ENCODE measurements at regions not wholly inside any gene's neighbourhood (a gene's known extent, or its start where the extent isn't known, plus 50 kb on each side); places are given as distances from the start of the nearest gene placed in this dataset.

DNA sequence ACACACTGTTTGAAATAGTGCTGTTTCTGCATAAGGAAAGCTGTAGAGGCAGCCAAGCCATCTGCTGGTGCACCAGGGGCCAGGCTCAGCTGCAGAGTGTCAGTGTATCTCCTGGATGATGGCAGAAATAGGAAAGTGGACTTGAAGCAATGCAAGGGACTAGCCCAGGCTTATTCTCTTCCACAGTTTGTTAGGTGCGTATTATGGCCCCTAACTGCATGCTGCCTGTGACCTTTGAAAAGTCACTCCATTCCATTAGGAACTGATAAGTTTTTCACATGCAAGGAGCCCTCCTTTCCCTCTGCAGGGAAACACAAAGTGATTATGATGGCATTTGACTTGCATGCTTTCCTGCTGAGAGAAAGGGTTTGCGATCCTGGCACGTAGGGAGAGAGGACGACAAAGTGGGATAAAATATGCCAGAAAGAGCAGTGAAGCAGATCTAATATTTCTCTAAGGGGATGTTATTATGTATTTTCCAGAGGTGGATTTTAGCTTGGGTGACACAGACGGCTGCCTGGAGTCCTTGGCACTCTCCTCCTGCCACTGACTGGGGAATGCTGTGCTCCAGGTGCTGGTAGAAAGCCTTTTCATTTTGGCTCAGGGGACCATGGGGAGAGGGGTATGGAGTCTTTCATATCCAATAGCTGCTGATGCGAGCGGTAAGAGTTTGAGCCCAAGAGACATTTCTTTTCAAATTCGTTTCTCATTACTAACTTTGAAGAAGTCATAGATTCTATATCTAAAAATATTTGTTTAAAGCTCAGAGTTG, 402.1 kb upstream of the B3GALT2 start:
- Histone ChIP-seq H3K27ac (replicated peaks) (no peak overlapping the region), H3K4me3 (replicated peaks; ENCODE audit: insufficient read depth, low read length) (no peak overlapping the region), H3K27me3 (ENCODE audit: insufficient read depth, poor library complexity, severe bottlenecking) (no peaks in the 10 kb centered on the region)
- no peak for DNase-seq (ENCODE audit: low read depth in 1 of 2, low spot score in 1 of 2)
- TF ChIP-seq SPI1 (IDR thresholded peaks at IDR 0.05; ENCODE audit: borderline replicate concordance, low read depth): no peak
- no peak for TF ChIP-seq POLR2AphosphoS5 (IDR thresholded peaks at IDR 0.05; ENCODE audit: low read depth)
- no peak for TF ChIP-seq GABPA (IDR thresholded peaks at IDR 0.05; ENCODE audit: low read depth)

DNA sequence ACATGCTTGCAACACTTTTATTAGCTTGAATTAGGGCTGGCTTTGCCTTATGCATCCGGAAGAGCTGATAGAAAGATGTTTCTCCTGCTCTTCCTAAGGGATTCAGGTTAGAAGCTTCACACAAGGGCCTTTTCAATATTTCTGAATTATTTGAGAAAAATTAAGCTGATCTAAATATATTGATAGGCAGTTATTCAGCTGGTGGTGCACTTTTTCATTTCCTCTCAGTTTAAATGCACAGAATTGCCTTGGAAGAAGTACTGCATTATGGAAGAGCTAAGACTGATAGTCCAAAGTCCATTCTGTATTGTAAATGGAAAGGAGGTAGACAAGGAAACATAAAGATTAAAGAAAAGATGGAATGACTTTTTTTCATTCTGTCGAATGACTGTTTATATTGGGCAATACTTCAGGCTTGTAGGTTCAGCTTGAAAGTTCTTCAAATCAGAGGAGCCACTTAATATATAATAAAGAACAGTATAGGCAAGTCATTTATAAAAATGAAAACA, 398.4 kb upstream of the B3GALT2 start:
- Histone ChIP-seq H3K4me3 (replicated peaks; ENCODE audit: insufficient read depth, low read length) (no peak overlapping the region), H3K27ac (replicated peaks) (no peak overlapping the region), H3K27me3 (ENCODE audit: insufficient read depth, poor library complexity, severe bottlenecking) (no peaks in the 10 kb centered on the region)
- DNase-seq (ENCODE audit: low read depth in 1 of 2, low spot score in 1 of 2): no peak
- TF ChIP-seq SPI1 (IDR thresholded peaks at IDR 0.05; ENCODE audit: borderline replicate concordance, low read depth): no peak
- TF ChIP-seq, protein P1, sequence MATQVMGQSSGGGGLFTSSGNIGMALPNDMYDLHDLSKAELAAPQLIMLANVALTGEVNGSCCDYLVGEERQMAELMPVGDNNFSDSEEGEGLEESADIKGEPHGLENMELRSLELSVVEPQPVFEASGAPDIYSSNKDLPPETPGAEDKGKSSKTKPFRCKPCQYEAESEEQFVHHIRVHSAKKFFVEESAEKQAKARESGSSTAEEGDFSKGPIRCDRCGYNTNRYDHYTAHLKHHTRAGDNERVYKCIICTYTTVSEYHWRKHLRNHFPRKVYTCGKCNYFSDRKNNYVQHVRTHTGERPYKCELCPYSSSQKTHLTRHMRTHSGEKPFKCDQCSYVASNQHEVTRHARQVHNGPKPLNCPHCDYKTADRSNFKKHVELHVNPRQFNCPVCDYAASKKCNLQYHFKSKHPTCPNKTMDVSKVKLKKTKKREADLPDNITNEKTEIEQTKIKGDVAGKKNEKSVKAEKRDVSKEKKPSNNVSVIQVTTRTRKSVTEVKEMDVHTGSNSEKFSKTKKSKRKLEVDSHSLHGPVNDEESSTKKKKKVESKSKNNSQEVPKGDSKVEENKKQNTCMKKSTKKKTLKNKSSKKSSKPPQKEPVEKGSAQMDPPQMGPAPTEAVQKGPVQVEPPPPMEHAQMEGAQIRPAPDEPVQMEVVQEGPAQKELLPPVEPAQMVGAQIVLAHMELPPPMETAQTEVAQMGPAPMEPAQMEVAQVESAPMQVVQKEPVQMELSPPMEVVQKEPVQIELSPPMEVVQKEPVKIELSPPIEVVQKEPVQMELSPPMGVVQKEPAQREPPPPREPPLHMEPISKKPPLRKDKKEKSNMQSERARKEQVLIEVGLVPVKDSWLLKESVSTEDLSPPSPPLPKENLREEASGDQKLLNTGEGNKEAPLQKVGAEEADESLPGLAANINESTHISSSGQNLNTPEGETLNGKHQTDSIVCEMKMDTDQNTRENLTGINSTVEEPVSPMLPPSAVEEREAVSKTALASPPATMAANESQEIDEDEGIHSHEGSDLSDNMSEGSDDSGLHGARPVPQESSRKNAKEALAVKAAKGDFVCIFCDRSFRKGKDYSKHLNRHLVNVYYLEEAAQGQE (IDR thresholded peaks at IDR 0.05; ENCODE audit: insufficient replicate concordance, low read depth): no peak
- TF ChIP-seq, protein P2, sequence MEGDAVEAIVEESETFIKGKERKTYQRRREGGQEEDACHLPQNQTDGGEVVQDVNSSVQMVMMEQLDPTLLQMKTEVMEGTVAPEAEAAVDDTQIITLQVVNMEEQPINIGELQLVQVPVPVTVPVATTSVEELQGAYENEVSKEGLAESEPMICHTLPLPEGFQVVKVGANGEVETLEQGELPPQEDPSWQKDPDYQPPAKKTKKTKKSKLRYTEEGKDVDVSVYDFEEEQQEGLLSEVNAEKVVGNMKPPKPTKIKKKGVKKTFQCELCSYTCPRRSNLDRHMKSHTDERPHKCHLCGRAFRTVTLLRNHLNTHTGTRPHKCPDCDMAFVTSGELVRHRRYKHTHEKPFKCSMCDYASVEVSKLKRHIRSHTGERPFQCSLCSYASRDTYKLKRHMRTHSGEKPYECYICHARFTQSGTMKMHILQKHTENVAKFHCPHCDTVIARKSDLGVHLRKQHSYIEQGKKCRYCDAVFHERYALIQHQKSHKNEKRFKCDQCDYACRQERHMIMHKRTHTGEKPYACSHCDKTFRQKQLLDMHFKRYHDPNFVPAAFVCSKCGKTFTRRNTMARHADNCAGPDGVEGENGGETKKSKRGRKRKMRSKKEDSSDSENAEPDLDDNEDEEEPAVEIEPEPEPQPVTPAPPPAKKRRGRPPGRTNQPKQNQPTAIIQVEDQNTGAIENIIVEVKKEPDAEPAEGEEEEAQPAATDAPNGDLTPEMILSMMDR (IDR thresholded peaks at IDR 0.05; ENCODE audit: insufficient read depth, low read length): no peak
- TF ChIP-seq GABPA (IDR thresholded peaks at IDR 0.05; ENCODE audit: low read depth): no peak
- no peak for TF ChIP-seq POLR2AphosphoS5 (IDR thresholded peaks at IDR 0.05; ENCODE audit: low read depth)

DNA sequence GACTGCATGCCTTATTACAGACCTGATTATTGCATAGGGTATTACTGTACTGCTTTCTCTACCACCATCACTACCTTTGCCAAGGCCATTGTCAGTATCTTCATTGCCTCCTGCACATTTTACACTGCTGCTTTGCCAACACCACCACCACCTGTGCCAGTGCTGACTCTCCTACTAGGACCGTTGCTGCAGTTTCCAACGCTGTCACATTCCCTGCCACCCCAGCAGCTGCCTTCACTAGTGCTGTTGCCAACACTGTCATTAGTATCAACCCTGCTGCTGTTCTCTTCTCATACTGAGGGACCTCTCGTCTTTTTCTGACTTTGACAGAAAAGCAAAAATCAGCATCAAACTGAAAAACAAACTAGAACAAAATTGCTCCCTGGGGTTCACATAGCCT, 394.9 kb upstream of the B3GALT2 start:
- no peak for TF ChIP-seq GABPA (IDR thresholded peaks at IDR 0.05; ENCODE audit: low read depth)
- Histone ChIP-seq H3K4me3 (replicated peaks; ENCODE audit: insufficient read depth, low read length) (no peak overlapping the region), H3K27me3 (ENCODE audit: insufficient read depth, poor library complexity, severe bottlenecking) (no peaks in the 10 kb centered on the region), H3K27ac (replicated peaks) (no peak overlapping the region)
- no peak for DNase-seq (ENCODE audit: low read depth in 1 of 2, low spot score in 1 of 2)

DNA sequence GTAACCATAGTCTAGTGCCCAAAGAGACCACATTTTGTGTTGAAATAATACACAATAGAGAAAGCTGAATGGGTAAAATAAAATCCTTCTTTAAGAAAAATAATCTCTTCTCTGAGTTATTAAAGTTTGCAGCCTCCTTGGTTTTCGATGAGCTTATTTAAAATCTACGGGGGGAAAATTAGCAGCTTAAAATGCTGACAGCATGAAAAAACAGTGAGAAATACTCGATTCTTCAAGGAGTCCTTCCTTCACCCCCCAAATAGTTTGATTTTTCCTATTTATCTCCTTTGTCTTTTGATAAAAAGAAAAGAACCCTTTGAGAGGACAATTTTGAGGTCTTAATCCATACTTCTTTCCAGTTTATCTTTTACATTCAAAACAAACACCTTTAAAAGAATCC, 394.0 kb upstream of the B3GALT2 start:
- H3K4me3 ChIP-seq (replicated peaks; ENCODE audit: insufficient read depth, low read length): no peak overlapping the region
- no peak for DNase-seq (ENCODE audit: low read depth in 1 of 2, low spot score in 1 of 2)
- TF ChIP-seq, protein P1 (IDR thresholded peaks at IDR 0.05; ENCODE audit: insufficient replicate concordance, low read depth): no peak
- TF ChIP-seq GABPA (IDR thresholded peaks at IDR 0.05; ENCODE audit: low read depth): no peak
- no peak for TF ChIP-seq SPI1 (IDR thresholded peaks at IDR 0.05; ENCODE audit: borderline replicate concordance, low read depth)
- no peak for TF ChIP-seq POLR2AphosphoS5 (IDR thresholded peaks at IDR 0.05; ENCODE audit: low read depth)
- TF ChIP-seq, protein P2 (IDR thresholded peaks at IDR 0.05; ENCODE audit: insufficient read depth, low read length): no peak

More for the DNA sequence above, 394.0 kb upstream of the B3GALT2 start:
- Histone ChIP-seq H3K27me3 (ENCODE audit: insufficient read depth, poor library complexity, severe bottlenecking) (no peaks in the 10 kb centered on the region), H3K27ac (replicated peaks) (no peak overlapping the region)

Data from HL-60 (cell line).